Esophagus squamous epithelium (tissue), 5 donors: ENCODE measurements at regions not wholly inside any gene's neighbourhood (a gene's known extent, or its start where the extent isn't known, plus 50 kb on each side); places are given as distances from the start of the nearest gene placed in this dataset.
A peak's percentile ranks its signal among the peaks of the same experiment; 100 is the strongest.

ENCODE experiments used
- DNase-seq: peaks from one replicate; lab custom pipeline; 2025; lab: John Stamatoyannopoulos, UW
- H3K27ac ChIP-seq, 4 donors: fragments of 200-600 bp; sonication (generic); one replicate each; pipeline ENCODE4 v1.5.1; 2016 to 2019; ENCODE audit warnings: mild to moderate bottlenecking in 1 of 4
- H3K27me3 ChIP-seq, 4 donors: fragments of 200-600 bp; sonication (generic); 1 replicate in 3 of 4; 2 replicates in 1 of 4; pipeline versions ENCODE4 v1.5.1 to v1.6.0; 2017 to 2021; ENCODE audit warnings: antibody characterized with exemption in 1 of 4
- H3K36me3 ChIP-seq, 3 donors: fragments of 200-600 bp; sonication (generic); one replicate each; pipeline ENCODE4 v1.5.1; 2016 to 2019
- H3K4me1 ChIP-seq, 3 donors: fragments of 200-600 bp; sonication (generic); one replicate each; pipeline ENCODE4 v1.5.1; 2017 to 2019
- H3K4me3 ChIP-seq, 4 donors: fragments of 200-600 bp; sonication (generic); 1 replicate in 3 of 4; 2 replicates in 1 of 4; pipeline ENCODE4 v1.5.1; 2016 to 2019; ENCODE audit warnings: mild to moderate bottlenecking in 2 of 4, moderate library complexity in 1 of 4
- H3K9me3 ChIP-seq, 3 donors: fragments of 200-600 bp; sonication (generic); one replicate each; pipeline ENCODE4 v1.5.1; 2016 to 2019
- CTCF ChIP-seq, 6 experiments: fragments of 450-650 bp in 4 of 6; fragments of 200-600 bp in 2 of 6; sonication (generic) in 2 of 6; IDR thresholded peaks; one replicate each; pipeline ENCODE4 v1.5.1; 2016 to 2019; ENCODE audit warnings: antibody characterized with exemption in 6 of 6, mild to moderate bottlenecking in 4 of 6, moderate library complexity in 4 of 6
- POLR2A ChIP-seq, 4 donors: fragments of 450-650 bp; IDR thresholded peaks; one replicate each; pipeline ENCODE4 v1.6.1; 2017; ENCODE audit warnings: antibody characterized with exemption in 4 of 4, mild to moderate bottlenecking in 4 of 4, moderate library complexity in 3 of 4
- WGBS, 2 donors: methylation state at CpG; one replicate each; pipeline ENCODE4 v1.1.5; 2018; 5-methylcytosine and 5-hydroxymethylcytosine counted together
- intact Hi-C: fragments of 100-400 bp; cut with DNase I; formaldehyde crosslinking; loops from one replicate; pipeline ENCODE4 v1.15.0; 2022
- donor health status: DM: yes; HTN: yes; CAD: no.

GRCh38 chr9:75482566-75482965, 394.3 kb downstream of the OSTF1 start:
- no peaks in the 10 kb centered on the region for H3K36me3 ChIP-seq
- H3K9me3 ChIP-seq: no peaks in the 10 kb centered on the region
- no peak for DNase-seq
- TF ChIP-seq CTCF (IDR thresholded peaks at IDR 0.05) (no peak), POLR2A (IDR thresholded peaks at IDR 0.05) (no peak)
- 55 to 64% methylated on average over 2 of the region's 2 CpGs for WGBS, 2 donors
- H3K27ac ChIP-seq: no peak overlapping the region
- intact Hi-C loops: no loop called here
- H3K4me1 ChIP-seq: no peaks in the 10 kb centered on the region
- H3K4me3 ChIP-seq: no peak overlapping the region
- no peaks in the 10 kb centered on the region for H3K27me3 ChIP-seq

- Histone ChIP-seq H3K9me3 (no peaks in the 10 kb centered on the region), H3K4me1 (no peaks in the 10 kb centered on the region), H3K27me3 (no peaks in the 10 kb centered on the region), H3K36me3 (no peaks in the 10 kb centered on the region), H3K27ac (no peak overlapping the region), H3K4me3 (no peak overlapping the region)
- intact Hi-C loops: no loop called here
- TF ChIP-seq POLR2A (IDR thresholded peaks at IDR 0.05) (no peak), CTCF (IDR thresholded peaks at IDR 0.05) (no peak)
- WGBS, 2 donors: 13 to 17% methylated on average over 2 of the region's 2 CpGs
- DNase-seq: no peak
Observed at GRCh38 chr9:75483636-75484035, 395.3 kb downstream of the OSTF1 start.

DNA sequence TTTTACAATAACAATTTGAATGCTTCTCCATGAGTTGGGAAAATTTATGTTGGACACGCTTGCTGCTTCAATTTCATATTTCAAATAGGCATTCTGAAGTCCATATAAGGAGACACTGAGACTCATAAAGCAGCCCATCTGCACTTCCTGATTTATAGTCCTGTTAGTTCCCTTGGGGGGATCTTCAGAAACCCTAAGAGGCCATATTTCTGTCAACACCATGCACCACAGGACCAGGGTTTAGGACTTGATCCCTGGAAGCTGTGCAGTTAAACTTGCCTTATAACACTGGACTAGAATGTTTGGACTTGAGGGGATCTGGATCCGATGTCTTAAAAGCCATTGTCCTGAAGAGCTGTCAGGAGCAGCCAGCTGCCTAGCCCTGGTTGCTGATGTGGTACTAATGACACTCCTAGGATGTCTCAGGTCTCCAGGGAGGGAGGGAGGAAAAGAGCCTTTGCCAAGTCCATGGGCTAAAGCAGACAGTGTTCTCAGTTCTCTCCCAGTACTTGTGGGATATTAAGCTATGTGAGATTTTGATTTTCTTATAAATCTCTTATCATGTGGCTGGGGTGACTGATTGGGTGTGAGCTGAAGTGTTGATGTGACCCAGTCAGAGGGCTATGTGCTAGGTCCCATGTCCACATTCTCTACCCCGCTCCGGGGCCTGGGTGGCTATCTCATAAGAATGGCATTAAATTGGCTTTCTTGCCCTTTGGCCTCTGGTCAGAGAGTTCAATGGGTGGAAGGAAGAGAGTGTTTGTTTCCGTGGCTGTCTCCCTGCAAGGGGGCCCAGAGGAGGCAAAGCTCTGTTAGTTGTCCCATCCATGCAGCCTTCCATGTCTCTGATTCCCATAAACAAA, 399.8 kb downstream of the OSTF1 start:
- Histone ChIP-seq H3K27me3 (no peaks in the 10 kb centered on the region), H3K36me3 (no peaks in the 10 kb centered on the region), H3K4me3 (no peak overlapping the region), H3K4me1 (no peaks in the 10 kb centered on the region), H3K9me3 (no peaks in the 10 kb centered on the region), H3K27ac (no peak overlapping the region)
- WGBS, 2 donors: 52 to 69% methylated on average over 5 of the region's 5 CpGs
- TF ChIP-seq POLR2A (IDR thresholded peaks at IDR 0.05): no peak
- no peak for TF ChIP-seq CTCF (IDR thresholded peaks at IDR 0.05)
- intact Hi-C loops: no loop called here
- DNase-seq: no peak

GRCh38 chr9:75488719-75489110, 400.4 kb downstream of the OSTF1 start:
- Histone ChIP-seq H3K9me3 (no peaks in the 10 kb centered on the region), H3K4me3 (no peak overlapping the region), H3K36me3 (no peaks in the 10 kb centered on the region), H3K27me3 (no peaks in the 10 kb centered on the region), H3K27ac (no peak overlapping the region), H3K4me1 (no peaks in the 10 kb centered on the region)
- TF ChIP-seq CTCF (IDR thresholded peaks at IDR 0.05) (no peak), POLR2A (IDR thresholded peaks at IDR 0.05) (no peak)
- intact Hi-C loops: no loop called here
- no peak for DNase-seq
- 64 to 80% methylated on average over 6 of the region's 6 CpGs for WGBS, 2 donors

GRCh38 chr9:75490326-75490725, 400.1 kb upstream of the PCSK5 start:
- 39 to 63% methylated on average over 2 of the region's 2 CpGs for WGBS, 2 donors
- H3K9me3 ChIP-seq: no peaks in the 10 kb centered on the region
- H3K4me3 ChIP-seq: no peak overlapping the region
- no peak for DNase-seq
- TF ChIP-seq CTCF (IDR thresholded peaks at IDR 0.05) (no peak), POLR2A (IDR thresholded peaks at IDR 0.05) (no peak)
- no peaks in the 10 kb centered on the region for H3K4me1 ChIP-seq
- H3K27me3 ChIP-seq: no peaks in the 10 kb centered on the region
- no peaks in the 10 kb centered on the region for H3K36me3 ChIP-seq
- H3K27ac ChIP-seq: peak overlapping the region in 1 of 4 donors; percentile 38
- intact Hi-C loops: no loop called here
